ENCODE measurements at regions not wholly inside any gene's neighbourhood (a gene's known extent, or its start where the extent isn't known, plus 50 kb on each side); places are given as distances from the start of the nearest gene placed in this dataset.

DNA sequence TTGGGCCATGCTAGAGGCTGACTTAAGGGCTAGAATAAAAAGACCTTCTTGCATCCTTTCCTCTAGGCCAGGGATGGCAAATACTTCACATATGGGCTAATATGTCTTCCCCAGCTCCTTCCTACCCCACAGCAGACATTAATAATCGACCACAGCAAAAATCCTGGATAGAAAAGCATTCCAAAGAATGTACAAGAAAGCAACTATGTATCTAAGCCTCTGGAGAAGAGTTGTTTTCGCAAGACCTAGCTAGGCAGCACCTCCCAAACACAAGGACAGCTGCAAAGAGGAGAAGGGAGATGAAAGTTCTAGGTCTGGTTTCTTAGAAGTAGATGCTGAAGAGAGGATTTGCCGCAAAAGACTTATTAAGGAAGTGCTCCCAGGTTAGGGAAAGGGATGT lies 372.6 kb downstream of the SLC4A3 start:
- H3K9me3 ChIP-seq (ENCODE audit: control insufficient read depth, insufficient read depth, low read length): no peaks in the 10 kb centered on the region
- no peaks in the 10 kb centered on the region for H3F3A ChIP-seq (ENCODE audit: control insufficient read depth, insufficient read depth)
- no peak overlapping the region for H3K4me2 ChIP-seq (ENCODE audit: low read length)
- H3K4me3 ChIP-seq (ENCODE audit: low read length): no peak overlapping the region
- no peaks in the 10 kb centered on the region for H3K4me1 ChIP-seq (ENCODE audit: control insufficient read depth, low read length)
- TF ChIP-seq, protein P1, sequence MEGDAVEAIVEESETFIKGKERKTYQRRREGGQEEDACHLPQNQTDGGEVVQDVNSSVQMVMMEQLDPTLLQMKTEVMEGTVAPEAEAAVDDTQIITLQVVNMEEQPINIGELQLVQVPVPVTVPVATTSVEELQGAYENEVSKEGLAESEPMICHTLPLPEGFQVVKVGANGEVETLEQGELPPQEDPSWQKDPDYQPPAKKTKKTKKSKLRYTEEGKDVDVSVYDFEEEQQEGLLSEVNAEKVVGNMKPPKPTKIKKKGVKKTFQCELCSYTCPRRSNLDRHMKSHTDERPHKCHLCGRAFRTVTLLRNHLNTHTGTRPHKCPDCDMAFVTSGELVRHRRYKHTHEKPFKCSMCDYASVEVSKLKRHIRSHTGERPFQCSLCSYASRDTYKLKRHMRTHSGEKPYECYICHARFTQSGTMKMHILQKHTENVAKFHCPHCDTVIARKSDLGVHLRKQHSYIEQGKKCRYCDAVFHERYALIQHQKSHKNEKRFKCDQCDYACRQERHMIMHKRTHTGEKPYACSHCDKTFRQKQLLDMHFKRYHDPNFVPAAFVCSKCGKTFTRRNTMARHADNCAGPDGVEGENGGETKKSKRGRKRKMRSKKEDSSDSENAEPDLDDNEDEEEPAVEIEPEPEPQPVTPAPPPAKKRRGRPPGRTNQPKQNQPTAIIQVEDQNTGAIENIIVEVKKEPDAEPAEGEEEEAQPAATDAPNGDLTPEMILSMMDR (IDR thresholded peaks at IDR 0.05; ENCODE audit: low read depth, low read length, poor library complexity, severe bottlenecking): no peak
- TF ChIP-seq EZH2phosphoT487 (IDR thresholded peaks at IDR 0.05; ENCODE audit: borderline replicate concordance, low read length): no peak
- no peak overlapping the region for H3K27ac ChIP-seq (ENCODE audit: low read depth, low read length)
- H3K9me2 ChIP-seq (replicated peaks; ENCODE audit: control insufficient read depth, low read length): no peaks in the 10 kb centered on the region
- no peaks in the 10 kb centered on the region for H3K27me3 ChIP-seq (ENCODE audit: control insufficient read depth, low read length)
- no peaks in the 10 kb centered on the region for H3K79me2 ChIP-seq (ENCODE audit: control insufficient read depth, low read length)
- H3K36me3 ChIP-seq (ENCODE audit: control insufficient read depth, low read length): no peaks in the 10 kb centered on the region
- no peaks in the 10 kb centered on the region for H4K20me1 ChIP-seq (ENCODE audit: control insufficient read depth, insufficient read depth, low read depth, low read length)

DNA sequence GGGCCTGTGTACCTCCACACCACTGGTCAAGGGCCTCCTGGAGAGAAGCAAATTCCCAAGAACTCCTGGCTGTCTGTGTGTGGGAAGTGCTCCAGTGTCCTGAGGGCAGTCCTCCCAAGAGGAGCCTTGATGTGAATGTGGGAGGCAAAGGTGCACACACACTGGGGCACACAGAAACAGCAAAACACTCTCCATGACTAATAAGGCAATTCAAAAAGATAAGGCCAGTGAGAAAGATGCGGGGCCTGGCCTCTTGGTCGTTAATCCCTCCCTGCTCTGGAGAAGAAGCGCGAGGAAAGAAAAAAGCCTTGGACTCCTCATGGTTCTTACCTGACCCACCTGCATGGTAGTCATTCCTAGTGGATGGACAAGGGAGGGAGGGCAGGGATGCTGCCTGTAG lies 373.2 kb downstream of the SLC4A3 start:
- Histone ChIP-seq H3K36me3 (ENCODE audit: control insufficient read depth, low read length) (no peaks in the 10 kb centered on the region), H3K4me1 (ENCODE audit: control insufficient read depth, low read length) (no peaks in the 10 kb centered on the region), H3K27me3 (ENCODE audit: control insufficient read depth, low read length) (no peaks in the 10 kb centered on the region), H4K20me1 (ENCODE audit: control insufficient read depth, insufficient read depth, low read depth, low read length) (no peaks in the 10 kb centered on the region), H3F3A (ENCODE audit: control insufficient read depth, insufficient read depth) (no peaks in the 10 kb centered on the region), H3K4me3 (ENCODE audit: low read length) (no peak overlapping the region), H3K9me2 (replicated peaks; ENCODE audit: control insufficient read depth, low read length) (no peaks in the 10 kb centered on the region), H3K4me2 (ENCODE audit: low read length) (no peak overlapping the region), H3K79me2 (ENCODE audit: control insufficient read depth, low read length) (no peaks in the 10 kb centered on the region), H3K9me3 (ENCODE audit: control insufficient read depth, insufficient read depth, low read length) (no peaks in the 10 kb centered on the region), H3K27ac (ENCODE audit: low read depth, low read length) (no peak overlapping the region)
- no peak for TF ChIP-seq EZH2phosphoT487 (IDR thresholded peaks at IDR 0.05; ENCODE audit: borderline replicate concordance, low read length)
- TF ChIP-seq, protein P1 (IDR thresholded peaks at IDR 0.05; ENCODE audit: low read depth, low read length, poor library complexity, severe bottlenecking): no peak

DNA sequence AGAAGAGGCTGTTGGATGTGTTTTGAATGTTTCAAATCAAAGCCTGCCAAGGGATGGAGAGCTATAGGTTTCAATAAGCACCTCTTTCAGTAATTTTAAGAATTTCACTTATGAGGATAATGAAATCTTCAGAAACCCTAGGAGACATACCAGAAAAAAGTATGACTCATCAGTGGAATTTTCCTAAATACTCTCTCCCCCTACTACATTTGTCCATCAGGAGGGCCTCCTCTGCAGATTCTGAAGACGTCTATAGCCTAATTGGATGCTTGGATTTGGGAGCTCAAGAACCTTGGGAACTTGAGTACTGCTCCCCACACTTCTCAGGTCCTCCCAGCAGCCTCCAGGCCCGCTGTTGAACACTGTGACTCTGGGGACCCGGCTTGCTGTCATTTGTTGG lies 374.3 kb downstream of the SLC4A3 start:
- no peaks in the 10 kb centered on the region for H3K36me3 ChIP-seq (ENCODE audit: control insufficient read depth, low read length)
- no peaks in the 10 kb centered on the region for H3K9me2 ChIP-seq (replicated peaks; ENCODE audit: control insufficient read depth, low read length)
- no peaks in the 10 kb centered on the region for H3K79me2 ChIP-seq (ENCODE audit: control insufficient read depth, low read length)
- H3K27ac ChIP-seq (ENCODE audit: low read depth, low read length): no peak overlapping the region
- no peak for TF ChIP-seq EZH2phosphoT487 (IDR thresholded peaks at IDR 0.05; ENCODE audit: borderline replicate concordance, low read length)
- TF ChIP-seq, protein P1 (IDR thresholded peaks at IDR 0.05; ENCODE audit: low read depth, low read length, poor library complexity, severe bottlenecking): no peak
- H3K27me3 ChIP-seq (ENCODE audit: control insufficient read depth, low read length): no peaks in the 10 kb centered on the region
- H3K4me1 ChIP-seq (ENCODE audit: control insufficient read depth, low read length): no peaks in the 10 kb centered on the region
- no peaks in the 10 kb centered on the region for H3K9me3 ChIP-seq (ENCODE audit: control insufficient read depth, insufficient read depth, low read length)
- no peaks in the 10 kb centered on the region for H4K20me1 ChIP-seq (ENCODE audit: control insufficient read depth, insufficient read depth, low read depth, low read length)
- H3K4me2 ChIP-seq (ENCODE audit: low read length): no peak overlapping the region
- no peaks in the 10 kb centered on the region for H3F3A ChIP-seq (ENCODE audit: control insufficient read depth, insufficient read depth)
- no peak overlapping the region for H3K4me3 ChIP-seq (ENCODE audit: low read length)

DNA sequence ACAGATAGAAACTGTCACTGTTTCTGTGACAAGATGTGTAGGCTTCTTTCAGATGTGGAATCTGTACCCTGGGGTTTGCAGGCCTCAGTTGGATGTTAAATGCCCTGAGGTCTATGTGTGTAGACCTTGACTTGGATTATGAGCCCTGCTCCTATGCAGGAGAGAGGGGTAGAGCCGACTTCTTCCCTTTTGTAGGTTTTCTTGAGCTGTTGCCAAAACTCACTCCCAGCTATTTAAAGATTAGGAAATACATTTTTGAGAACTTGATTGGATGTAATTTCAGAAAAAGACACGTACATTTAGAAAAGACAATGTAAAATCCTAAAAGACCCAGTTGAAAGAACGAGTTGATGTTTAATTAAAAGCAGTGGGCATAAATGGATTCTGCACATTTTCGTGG lies 374.8 kb downstream of the SLC4A3 start:
- Histone ChIP-seq H3K4me3 (ENCODE audit: low read length) (no peak overlapping the region), H4K20me1 (ENCODE audit: control insufficient read depth, insufficient read depth, low read depth, low read length) (no peaks in the 10 kb centered on the region), H3K4me1 (ENCODE audit: control insufficient read depth, low read length) (no peaks in the 10 kb centered on the region), H3F3A (ENCODE audit: control insufficient read depth, insufficient read depth) (no peaks in the 10 kb centered on the region), H3K36me3 (ENCODE audit: control insufficient read depth, low read length) (no peaks in the 10 kb centered on the region), H3K4me2 (ENCODE audit: low read length) (no peak overlapping the region), H3K27ac (ENCODE audit: low read depth, low read length) (no peak overlapping the region), H3K9me2 (replicated peaks; ENCODE audit: control insufficient read depth, low read length) (no peaks in the 10 kb centered on the region), H3K27me3 (ENCODE audit: control insufficient read depth, low read length) (no peaks in the 10 kb centered on the region), H3K79me2 (ENCODE audit: control insufficient read depth, low read length) (no peaks in the 10 kb centered on the region), H3K9me3 (ENCODE audit: control insufficient read depth, insufficient read depth, low read length) (no peaks in the 10 kb centered on the region)
- TF ChIP-seq, protein P1 (IDR thresholded peaks at IDR 0.05; ENCODE audit: low read depth, low read length, poor library complexity, severe bottlenecking): no peak
- no peak for TF ChIP-seq EZH2phosphoT487 (IDR thresholded peaks at IDR 0.05; ENCODE audit: borderline replicate concordance, low read length)
